ENCODE measurements at regions not wholly inside any gene's neighbourhood (a gene's known extent, or its start where the extent isn't known, plus 50 kb on each side); places are given as distances from the start of the nearest gene placed in this dataset.
"Not testable (repeated sequence)": the region's sequence is repeated elsewhere in the genome, so short reads cannot be mapped to it uniquely, and the experiment has no call there.

- DNase-seq (ENCODE audit: low read depth) = no peak
Observed at GRCh38 chr6:100226811-100227210, 232.8 kb upstream of the MCHR2 start.

- not testable (repeated sequence) for DNase-seq (ENCODE audit: low read depth)
Observed at GRCh38 chr6:100223952-100224351, 229.9 kb upstream of the MCHR2 start.

GRCh38 chr6:100220543-100220942 is 226.5 kb upstream of the MCHR2 start:
- DNase-seq (ENCODE audit: low read depth) = no peak

DNA sequence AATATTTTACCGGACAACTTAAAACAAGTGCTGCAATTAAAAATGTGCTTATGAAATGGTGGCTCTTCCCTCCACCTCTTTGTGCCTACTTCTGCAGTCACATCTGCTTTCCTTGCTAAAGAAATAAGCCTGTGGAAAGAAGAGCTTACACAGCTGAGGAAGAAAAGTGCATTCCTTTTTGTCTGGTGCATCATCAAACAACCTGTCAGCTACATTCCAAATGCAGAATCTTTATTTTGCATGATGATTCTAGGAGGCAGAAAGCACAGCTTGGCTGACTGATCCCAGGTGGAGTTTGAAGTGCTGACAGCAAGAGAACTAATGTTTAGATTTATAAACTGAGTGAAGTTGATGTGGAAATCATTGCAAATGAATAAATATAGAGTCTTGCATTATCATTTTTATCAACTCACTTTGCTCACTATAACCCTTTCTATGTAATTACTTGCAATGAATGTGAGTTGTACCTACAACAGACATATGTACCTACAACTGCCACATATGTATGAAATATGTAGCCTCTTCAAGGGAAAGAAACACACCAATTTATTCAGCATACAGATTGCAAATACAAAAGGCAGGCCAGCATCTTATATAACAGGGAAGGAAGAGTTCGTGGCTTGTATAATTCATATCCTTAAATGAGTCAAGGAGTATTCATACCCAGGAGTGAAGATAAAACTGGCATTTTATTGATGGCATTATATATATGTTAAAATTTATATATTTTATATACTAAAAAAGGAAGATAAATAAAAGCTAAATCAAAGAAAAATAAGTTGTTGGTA is 223.4 kb upstream of the MCHR2 start:
- no peak for DNase-seq (ENCODE audit: low read depth)

GRCh38 chr6:100216760-100217159 is 222.7 kb upstream of the MCHR2 start:
- DNase-seq (ENCODE audit: low read depth) = no peak

GRCh38 chr6:100212131-100212530 is 218.1 kb upstream of the MCHR2 start:
- no peak for DNase-seq (ENCODE audit: low read depth)

GRCh38 chr6:100210137-100211117 is 216.4 kb upstream of the MCHR2 start:
- no peak for DNase-seq (ENCODE audit: low read depth)

DNA sequence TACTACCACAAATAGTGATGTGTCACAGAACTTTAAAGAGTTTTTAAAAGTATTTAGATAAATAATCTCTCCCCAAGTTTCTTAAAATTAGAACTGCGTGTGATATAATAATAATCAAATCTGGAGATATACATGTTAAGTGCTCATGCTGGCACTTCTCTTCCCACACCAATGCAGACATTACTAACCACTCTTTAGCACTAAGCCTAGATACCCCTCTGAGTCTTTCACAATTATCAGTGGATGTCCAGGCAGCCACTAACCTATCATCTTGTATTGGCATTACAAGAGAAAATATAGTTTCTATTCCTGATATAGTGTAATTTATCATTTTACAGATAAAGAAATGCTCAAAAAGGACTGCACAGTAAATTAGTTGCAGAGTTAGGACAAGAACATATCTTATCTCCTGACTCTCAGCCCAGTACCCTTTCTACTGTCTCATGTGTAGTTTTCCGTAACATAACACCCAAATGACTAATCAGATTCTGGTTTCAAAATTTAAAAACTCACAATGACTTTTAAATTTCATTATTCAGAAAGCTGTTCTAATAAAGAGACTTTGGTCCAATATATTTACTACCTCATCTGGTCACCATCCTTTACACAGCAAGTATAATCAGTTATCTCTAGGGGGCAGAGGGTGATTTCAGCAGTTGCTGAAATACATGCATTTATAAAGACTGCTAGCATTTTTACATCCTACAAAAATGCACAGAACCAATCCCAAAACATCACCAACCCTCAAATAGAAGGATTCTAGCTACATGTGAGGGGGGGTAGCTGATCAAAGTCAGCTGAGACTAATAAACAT is 215.5 kb upstream of the MCHR2 start:
- DNase-seq (ENCODE audit: low read depth) = no peak

- DNase-seq (ENCODE audit: low read depth) = no peak
Observed at GRCh38 chr6:100203400-100203799, 209.4 kb upstream of the MCHR2 start.

DNA sequence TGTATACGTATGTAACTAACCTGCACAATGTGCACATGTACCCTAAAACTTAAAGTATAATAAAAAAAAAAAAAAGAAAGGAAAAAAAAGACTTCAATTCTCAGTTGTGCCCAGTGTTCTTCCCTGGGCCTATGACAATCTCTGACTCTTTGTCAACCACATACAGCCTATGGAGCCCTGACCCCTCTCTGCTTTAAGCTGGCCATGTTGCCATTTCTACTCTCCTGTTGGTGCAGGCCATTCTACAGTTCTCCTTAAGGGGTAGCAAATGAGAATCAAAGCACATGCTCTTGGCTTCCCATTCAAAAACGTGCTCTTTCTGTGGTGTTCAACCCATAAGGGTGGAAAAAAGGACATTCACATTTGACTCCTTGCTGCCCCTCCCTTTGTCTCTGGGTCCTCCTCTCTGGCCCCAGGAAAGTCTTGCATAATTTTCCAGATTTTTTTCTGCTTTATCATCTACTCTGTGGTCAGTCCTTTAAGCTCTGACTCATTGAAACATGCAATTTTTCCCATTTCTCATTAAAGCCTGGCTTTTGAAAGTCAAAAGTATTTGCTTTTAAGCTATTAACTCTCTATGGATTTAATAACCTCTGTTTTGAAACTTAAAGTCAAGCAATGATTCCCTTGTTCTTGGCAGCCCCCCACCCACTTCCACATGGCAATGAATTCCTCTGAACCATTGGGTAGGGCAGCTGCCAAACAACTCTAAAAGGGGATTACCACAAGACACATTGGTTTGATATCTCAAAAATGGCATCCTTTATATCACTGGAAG is 208.6 kb upstream of the MCHR2 start:
- DNase-seq (ENCODE audit: low read depth) = no peak

- not testable (repeated sequence) for DNase-seq (ENCODE audit: low read depth)
Observed at GRCh38 chr6:100196214-100196982, 202.4 kb upstream of the MCHR2 start.

DNA sequence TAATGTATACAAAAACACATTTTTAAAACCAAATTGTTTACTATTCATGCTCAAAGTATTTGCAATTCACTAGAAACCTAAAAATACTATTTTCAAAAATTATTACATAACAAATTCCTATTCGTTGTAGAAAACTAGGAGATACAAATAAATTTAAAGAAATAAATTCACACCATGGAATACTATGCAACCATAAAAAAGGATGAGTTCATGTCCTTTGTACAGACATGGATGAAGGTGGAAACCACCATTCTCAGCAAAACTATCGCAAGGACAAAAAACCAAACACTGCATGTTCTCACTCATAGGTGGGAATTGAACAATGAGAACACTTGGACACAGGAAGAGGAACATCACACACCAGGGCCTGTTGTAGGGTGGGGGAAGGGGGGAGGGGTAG is 201.2 kb upstream of the MCHR2 start:
- DNase-seq (ENCODE audit: low read depth) = not testable (repeated sequence)

DNA sequence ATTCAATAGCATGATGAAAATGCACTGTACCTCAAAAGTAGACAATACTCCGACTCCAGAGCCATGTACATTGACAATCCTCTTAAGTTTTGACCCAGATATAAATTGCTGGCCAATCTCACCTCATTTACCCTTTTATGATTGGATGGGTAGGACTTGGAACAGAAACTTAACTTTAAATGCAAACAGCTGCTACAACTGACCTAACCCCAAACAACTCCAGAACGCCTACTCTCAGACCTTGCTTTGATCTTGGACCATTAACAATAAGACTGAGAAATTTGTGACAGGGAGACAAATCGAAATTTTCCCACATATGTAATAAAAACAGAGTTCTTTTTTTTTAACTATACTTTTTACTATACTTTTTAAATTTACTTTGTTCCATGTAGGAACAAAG is 200.5 kb upstream of the MCHR2 start:
- DNase-seq (ENCODE audit: low read depth) = no peak

DNA sequence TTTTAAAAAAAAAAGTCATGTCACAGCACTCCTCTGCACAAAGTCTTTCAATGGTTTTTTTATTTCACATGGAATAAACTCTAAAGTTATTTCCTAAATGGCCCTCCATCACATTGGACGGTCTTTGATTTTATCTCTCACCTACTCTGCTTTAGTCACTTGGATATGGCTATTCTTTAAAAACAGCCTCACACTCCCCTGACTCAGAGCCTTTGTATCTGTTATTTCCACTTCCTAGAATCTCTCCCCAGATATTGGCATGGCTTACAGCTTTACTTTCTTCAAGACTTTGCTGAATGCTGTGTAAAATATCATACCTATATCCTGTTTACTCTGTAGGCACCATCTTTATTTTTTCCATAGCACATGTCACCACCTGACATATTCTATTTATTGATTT is 194.7 kb upstream of the MCHR2 start:
- DNase-seq (ENCODE audit: low read depth) = no peak

DNA sequence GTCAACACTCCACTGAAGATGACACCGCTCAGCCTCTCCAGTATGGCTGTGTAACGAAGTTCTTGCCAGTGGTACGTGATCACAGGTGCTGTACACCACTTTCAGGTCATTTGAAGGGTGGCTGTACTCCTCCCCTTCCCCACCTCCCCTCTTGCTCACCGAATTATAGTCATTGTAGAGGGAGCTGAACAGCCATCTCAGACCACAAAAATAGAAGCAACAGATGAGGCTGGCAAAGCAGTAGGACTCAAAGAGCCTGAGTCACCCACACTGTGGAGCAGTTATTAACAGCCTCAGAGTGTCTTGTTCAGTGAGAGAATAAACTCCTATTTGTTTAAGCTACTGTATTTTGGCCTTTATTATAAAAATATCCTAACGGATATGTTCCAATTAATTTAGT is 192.5 kb upstream of the MCHR2 start:
- no peak for DNase-seq (ENCODE audit: low read depth)

DNA sequence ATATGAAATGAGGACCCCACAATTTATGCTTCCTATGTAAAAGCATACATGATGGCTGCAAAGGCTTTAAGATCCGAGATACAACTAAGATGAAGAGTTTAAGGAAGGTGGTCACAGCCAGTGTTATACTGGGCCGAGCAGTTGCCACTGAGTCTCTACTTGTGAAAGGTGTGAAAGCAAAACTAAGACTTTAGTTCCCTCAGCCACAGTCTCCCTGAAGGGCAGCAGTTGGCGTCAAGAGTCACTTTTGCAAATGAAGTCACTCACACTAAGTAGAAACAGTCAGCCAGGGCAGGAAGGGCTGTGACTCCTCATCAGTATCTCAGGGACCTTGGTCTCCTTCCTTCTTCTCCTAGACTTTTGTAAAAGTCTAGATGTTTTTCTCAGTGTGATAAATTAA is 191.6 kb upstream of the MCHR2 start:
- no peak for DNase-seq (ENCODE audit: low read depth)

DNA sequence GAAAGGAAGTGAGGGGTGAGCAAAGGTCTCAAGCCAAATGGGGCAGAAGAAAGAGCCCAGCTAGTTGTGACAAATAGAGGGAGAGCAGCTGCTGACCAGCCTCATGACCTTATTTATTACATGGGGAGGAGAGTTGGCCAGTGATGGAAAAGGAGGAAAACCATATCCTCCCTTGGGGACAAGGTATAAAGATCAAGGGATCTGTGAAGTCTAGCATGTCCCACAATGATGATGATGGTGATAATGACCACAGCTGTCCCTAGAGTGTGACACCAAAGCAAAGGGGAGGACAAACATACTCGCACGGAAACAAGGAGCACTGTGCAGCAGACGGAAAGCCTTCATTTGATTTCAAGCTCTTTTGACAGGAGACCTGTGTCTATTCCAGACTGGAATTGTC is 190.4 kb upstream of the MCHR2 start:
- DNase-seq (ENCODE audit: low read depth) = no peak

DNA sequence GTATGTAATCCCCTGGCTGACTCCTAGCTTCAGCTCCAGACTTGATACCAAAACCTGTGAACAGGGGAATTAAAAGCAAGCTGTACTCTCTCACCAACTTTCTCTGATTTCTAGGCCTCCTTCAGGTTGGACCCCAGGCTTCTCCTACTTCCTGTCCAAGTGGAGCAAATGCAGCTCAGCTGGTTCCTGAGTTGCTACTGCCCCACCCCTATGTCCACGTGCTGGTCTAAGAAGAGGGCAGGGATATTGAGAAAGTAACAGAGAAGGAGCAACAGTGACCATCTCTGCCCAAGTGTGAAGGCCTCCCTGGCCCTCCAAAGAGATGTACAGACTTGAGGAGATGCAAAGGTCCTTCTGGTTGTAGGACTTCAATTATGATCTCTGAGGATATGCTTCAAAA is 188.3 kb upstream of the MCHR2 start:
- no peak for DNase-seq (ENCODE audit: low read depth)

- DNase-seq (ENCODE audit: low read depth) = no peak
Observed at GRCh38 chr6:100181309-100181708, 187.3 kb upstream of the MCHR2 start.

GRCh38 chr6:100179576-100179975 is 185.6 kb upstream of the MCHR2 start:
- DNase-seq (ENCODE audit: low read depth) = no peak

- DNase-seq (ENCODE audit: low read depth) = no peak
Observed at GRCh38 chr6:100177956-100178355, 183.9 kb upstream of the MCHR2 start.

Data from stimulated activated CD8-positive, alpha-beta memory T cell treated with anti-CD3 and anti-CD28 coated beads, Interleukin-4, amount 100 ng/mL, for 24 hours (primary cell).